A673 (cell line): ENCODE measurements at regions not wholly inside any gene's neighbourhood (a gene's known extent, or its start where the extent isn't known, plus 50 kb on each side); places are given as distances from the start of the nearest gene placed in this dataset.
"Not testable (repeated sequence)": the region's sequence is repeated elsewhere in the genome, so short reads cannot be mapped to it uniquely, and the experiment has no call there.

Experiments used
- BruUV-seq: library from RNA; stranded (reverse); fragments of 400-500 nt; replicated peaks from 2 replicates; lab custom pipeline; 2021; lab: Mats Ljungman, UMichigan
- CTCF ChIA-PET: fragments of 300-600 bp; sonication (Branson Sonifier 250); formaldehyde crosslinking; loops from one replicate; lab custom pipeline; 2022; ENCODE audit warnings: antibody characterized with exemption; lab: Charles Lee
- POLR2A ChIA-PET: fragments of 300-600 bp; sonication (Branson Sonifier 250); formaldehyde crosslinking; loops from one replicate; lab custom pipeline; 2022; ENCODE audit warnings: antibody characterized with exemption; ENCODE audit not compliant: low non-redundant PET; lab: Charles Lee
- DNase-seq: peaks from one replicate; pipeline ENCODE4 v3.0.0-alpha.2; 2015; ENCODE audit warnings: low spot score
- H3K27ac ChIP-seq: fragments of 200-600 bp; sonication (generic); 2 replicates; pipeline ENCODE4 v1.5.1; 2016; ENCODE audit warnings: mixed run types, low read depth, mild to moderate bottlenecking, mixed read lengths, antibody characterized with exemption, low read length; ENCODE audit not compliant: poor library complexity, severe bottlenecking
- H3K27me3 ChIP-seq: fragments of 200-600 bp; sonication (generic); replicated peaks from 2 replicates; pipeline ENCODE4 v1.6.1; 2017; ENCODE audit warnings: mixed run types, low read depth, mild to moderate bottlenecking, mixed read lengths, antibody characterized with exemption, low read length; ENCODE audit not compliant: insufficient read depth, poor library complexity
- H3K36me3 ChIP-seq: fragments of 200-600 bp; sonication (generic); 2 replicates; pipeline ENCODE4 v1.6.1; 2016; ENCODE audit warnings: mixed run types, mild to moderate bottlenecking, mixed read lengths, antibody characterized with exemption, low read length; ENCODE audit not compliant: insufficient read depth, poor library complexity, severe bottlenecking
- H3K4me1 ChIP-seq: fragments of 200-600 bp; sonication (generic); 2 replicates; pipeline ENCODE4 v1.6.1; 2017; ENCODE audit warnings: mixed run types, mild to moderate bottlenecking, mixed read lengths, antibody characterized with exemption, low read length; ENCODE audit not compliant: insufficient read depth, poor library complexity, severe bottlenecking
- H3K4me3 ChIP-seq: fragments of 200-600 bp; sonication (generic); 2 replicates; pipeline ENCODE4 v1.5.1; 2016; ENCODE audit warnings: low read depth, mixed run types, mild to moderate bottlenecking, mixed read lengths, low read length; ENCODE audit not compliant: poor library complexity, severe bottlenecking
- H3K9me3 ChIP-seq: fragments of 200-600 bp; sonication (generic); 2 replicates; pipeline ENCODE4 v1.6.1; 2016; ENCODE audit warnings: mixed run types, low read depth, mild to moderate bottlenecking, mixed read lengths, antibody characterized with exemption, low read length; ENCODE audit not compliant: poor library complexity, severe bottlenecking
- EZH2 ChIP-seq: fragments of 200-600 bp; sonication (generic); IDR thresholded peaks from 2 replicates; pipeline ENCODE4 v1.6.1; 2017; ENCODE audit warnings: borderline replicate concordance, low read depth, mild to moderate bottlenecking, mixed read lengths, antibody characterized with exemption, low read length; ENCODE audit not compliant: poor library complexity, severe bottlenecking
- intact Hi-C: fragments of 100-400 bp; cut with micrococcal nuclease; formaldehyde crosslinking; loops from one replicate; pipeline ENCODE4 v1.10.0; 2022; ENCODE audit not compliant: unreplicated experiment
- TF ChIP-seq, protein P1 (sequence below): fragments of 300-800, 200-600 bp; sonication (generic); conservative IDR thresholded peaks from 2 replicates; pipeline ENCODE4 v1.5.1; 2017; ENCODE audit warnings: low read depth, mild to moderate bottlenecking, antibody characterized with exemption, low read length, moderate library complexity, mixed read lengths

DNA sequence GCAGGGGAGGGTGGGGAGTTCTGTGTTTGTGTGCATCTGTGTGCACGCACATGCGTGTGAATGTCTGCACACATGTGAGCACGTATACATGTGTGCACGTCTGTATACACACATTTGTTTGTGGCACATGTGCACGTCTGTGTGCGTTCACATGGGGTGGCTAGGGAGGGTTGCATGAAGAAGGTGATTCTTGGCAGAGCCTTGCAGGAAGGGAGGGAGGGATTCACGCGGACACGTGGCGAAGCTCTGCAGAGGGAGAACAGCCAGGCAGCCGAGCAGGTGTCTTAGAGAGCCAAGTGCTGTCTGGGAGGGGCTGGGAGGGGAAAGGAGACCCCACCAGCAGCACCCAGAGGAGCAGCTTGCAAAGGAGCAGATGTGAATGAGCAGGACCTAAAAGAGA lies 372.1 kb downstream of the BRD1 start:
- no peaks in the 10 kb centered on the region for H3K9me3 ChIP-seq
- ChIA-PET CTCF (no interaction called here), POLR2A (no interaction called here)
- BruUV-seq = no TSS peak
- no peaks in the 10 kb centered on the region for H3K36me3 ChIP-seq
- DNase-seq = no peak
- TF ChIP-seq, protein P1, sequence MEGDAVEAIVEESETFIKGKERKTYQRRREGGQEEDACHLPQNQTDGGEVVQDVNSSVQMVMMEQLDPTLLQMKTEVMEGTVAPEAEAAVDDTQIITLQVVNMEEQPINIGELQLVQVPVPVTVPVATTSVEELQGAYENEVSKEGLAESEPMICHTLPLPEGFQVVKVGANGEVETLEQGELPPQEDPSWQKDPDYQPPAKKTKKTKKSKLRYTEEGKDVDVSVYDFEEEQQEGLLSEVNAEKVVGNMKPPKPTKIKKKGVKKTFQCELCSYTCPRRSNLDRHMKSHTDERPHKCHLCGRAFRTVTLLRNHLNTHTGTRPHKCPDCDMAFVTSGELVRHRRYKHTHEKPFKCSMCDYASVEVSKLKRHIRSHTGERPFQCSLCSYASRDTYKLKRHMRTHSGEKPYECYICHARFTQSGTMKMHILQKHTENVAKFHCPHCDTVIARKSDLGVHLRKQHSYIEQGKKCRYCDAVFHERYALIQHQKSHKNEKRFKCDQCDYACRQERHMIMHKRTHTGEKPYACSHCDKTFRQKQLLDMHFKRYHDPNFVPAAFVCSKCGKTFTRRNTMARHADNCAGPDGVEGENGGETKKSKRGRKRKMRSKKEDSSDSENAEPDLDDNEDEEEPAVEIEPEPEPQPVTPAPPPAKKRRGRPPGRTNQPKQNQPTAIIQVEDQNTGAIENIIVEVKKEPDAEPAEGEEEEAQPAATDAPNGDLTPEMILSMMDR = no peak
- TF ChIP-seq EZH2 = no peak
- peaks cover 16% of the 10 kb centered on the region for H3K4me1 ChIP-seq
- no peaks in the 10 kb centered on the region for H3K27me3 ChIP-seq
- intact Hi-C loops = no loop called here
- H3K4me3 ChIP-seq = no peak overlapping the region
- no peak overlapping the region for H3K27ac ChIP-seq

DNA sequence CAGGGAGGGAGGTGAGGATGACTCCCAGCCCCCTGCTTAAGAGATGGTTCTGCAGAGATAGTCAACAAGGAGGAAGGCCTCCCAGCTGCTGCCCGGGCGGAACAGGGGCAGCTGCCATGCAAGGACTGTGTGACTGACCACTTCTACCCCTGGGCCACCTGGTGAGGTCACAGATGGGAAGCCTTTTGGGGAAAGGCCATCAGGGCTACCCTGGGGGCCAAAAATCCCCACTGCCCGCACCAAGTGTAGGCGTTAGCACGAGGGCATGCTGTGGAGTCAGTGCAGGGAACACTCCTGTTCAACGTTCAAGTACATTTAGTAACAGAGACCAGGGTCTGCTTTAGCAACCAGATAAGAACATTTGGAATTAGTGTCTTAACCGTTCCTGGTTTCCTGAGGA lies 372.9 kb downstream of the BRD1 start:
- peaks cover 8% of the 10 kb centered on the region for H3K4me1 ChIP-seq
- no peaks in the 10 kb centered on the region for H3K9me3 ChIP-seq
- no peak overlapping the region for H3K4me3 ChIP-seq
- CTCF ChIA-PET = no interaction called here
- BruUV-seq = no TSS peak
- POLR2A ChIA-PET = no interaction called here
- no peak for DNase-seq
- no peak overlapping the region for H3K27ac ChIP-seq
- no peaks in the 10 kb centered on the region for H3K27me3 ChIP-seq
- intact Hi-C loops = no loop called here
- no peak for TF ChIP-seq EZH2
- TF ChIP-seq, protein P1 = no peak
- no peaks in the 10 kb centered on the region for H3K36me3 ChIP-seq

DNA sequence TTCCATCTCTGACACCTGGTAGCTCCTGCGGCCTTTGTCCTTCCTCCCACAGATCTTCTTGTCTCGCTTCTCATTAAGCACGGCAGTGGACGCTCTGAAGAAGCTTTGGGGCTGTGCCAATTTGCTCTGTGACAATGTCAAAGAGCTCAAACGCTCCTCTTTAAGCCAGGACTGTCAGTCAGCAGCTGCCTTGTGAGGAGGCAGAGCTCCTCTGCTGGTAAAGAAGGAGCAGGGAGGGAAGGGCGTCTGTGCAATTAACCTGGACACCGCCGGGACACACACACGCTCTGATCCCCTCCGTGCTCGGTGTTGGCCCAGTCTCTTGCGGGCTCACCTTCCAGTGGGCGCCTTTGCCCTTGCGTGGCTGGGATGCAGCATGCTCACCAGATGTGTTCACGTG lies 373.9 kb downstream of the BRD1 start:
- Histone ChIP-seq H3K36me3 (no peaks in the 10 kb centered on the region), H3K27me3 (no peaks in the 10 kb centered on the region), H3K9me3 (no peaks in the 10 kb centered on the region), H3K4me3 (no peak overlapping the region), H3K4me1 (peaks cover 7% of the 10 kb centered on the region), H3K27ac (no peak overlapping the region)
- no TSS peak for BruUV-seq
- ChIA-PET POLR2A (no interaction called here), CTCF (no interaction called here)
- intact Hi-C loops = no loop called here
- no peak for DNase-seq
- TF ChIP-seq, protein P1 = no peak
- no peak for TF ChIP-seq EZH2

DNA sequence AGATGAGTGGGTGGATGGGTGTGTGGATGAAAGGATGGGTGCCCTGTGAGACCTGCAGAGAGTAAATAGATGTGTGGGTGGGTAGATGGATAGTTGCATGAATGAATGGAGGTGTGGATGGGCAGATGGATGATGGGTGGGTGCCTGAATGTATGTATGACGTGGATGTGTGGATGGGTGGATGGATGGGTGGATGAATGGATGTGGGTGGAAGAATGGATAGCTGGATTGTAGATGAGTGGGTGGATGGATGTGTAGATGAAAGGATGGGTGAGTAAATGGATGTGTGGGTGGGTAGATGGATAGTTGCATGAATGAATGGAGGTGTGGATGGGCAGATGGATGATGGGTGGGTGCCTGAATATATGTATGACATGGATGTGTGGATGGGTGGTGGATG lies 374.7 kb downstream of the BRD1 start:
- H3K36me3 ChIP-seq, BruUV-seq, H3K27ac ChIP-seq, intact Hi-C loops, H3K9me3 ChIP-seq, CTCF ChIA-PET, H3K27me3 ChIP-seq, H3K4me3 ChIP-seq, POLR2A ChIA-PET, DNase-seq: not testable (repeated sequence)
- H3K4me1 ChIP-seq = peaks cover 15% of the 10 kb centered on the region
